ENCODE measurements at regions not wholly inside any gene's neighbourhood (a gene's known extent, or its start where the extent isn't known, plus 50 kb on each side); places are given as distances from the start of the nearest gene placed in this dataset.

- Histone ChIP-seq H3K4me3 (ENCODE audit: low read depth, low read length) (no peak overlapping the region), H3K36me3 (no peaks in the 10 kb centered on the region), H3K9me3 (ENCODE audit: severe bottlenecking) (no peaks in the 10 kb centered on the region), H3K27ac (no peak overlapping the region), H3K27me3 (ENCODE audit: insufficient read depth, low read depth, severe bottlenecking) (peaks cover 81% of the 10 kb centered on the region)
- no peak for DNase-seq
- TF ChIP-seq CTCF (IDR thresholded peaks at IDR 0.05; ENCODE audit: low read depth, low read length): no peak
Measured at GRCh38 chr14:98227727-98228111, 1044.3 kb downstream of the BCL11B start.

DNA sequence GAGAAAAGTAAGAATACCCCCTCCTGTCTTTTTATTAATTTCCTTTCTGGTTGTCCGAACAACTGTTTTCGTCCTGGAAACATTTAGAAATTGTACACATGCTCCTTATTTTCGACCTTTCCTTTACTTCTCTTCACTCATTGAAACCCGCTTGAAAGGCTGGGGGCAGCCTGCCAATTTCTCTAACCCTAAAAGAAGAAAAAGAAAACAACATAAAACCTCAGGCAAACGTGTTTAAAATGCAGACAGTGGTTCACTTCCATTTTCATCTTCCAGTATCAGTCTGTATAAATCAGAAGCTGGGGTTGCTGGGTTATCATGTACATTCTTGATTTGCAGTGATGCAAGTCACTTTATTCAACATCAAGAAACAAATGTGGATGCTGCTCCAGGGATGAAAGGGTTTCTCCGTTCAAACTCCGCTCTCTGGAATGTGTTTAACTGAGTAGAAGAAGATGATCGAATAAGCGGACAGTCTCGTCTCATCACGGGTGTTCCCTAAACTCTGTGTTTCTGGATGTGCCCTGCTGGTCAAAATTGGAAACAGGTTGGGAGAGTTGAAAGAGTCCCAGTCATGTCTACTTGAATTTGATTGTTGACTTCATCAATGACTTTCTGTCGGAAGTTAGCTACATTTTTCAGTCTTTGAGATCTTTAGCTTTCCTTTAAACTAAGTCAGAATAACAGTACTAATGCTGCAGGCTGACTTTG, 1042.2 kb downstream of the BCL11B start:
- Histone ChIP-seq H3K27me3 (ENCODE audit: insufficient read depth, low read depth, severe bottlenecking) (peaks cover 88% of the 10 kb centered on the region), H3K27ac (no peak overlapping the region), H3K36me3 (no peaks in the 10 kb centered on the region), H3K9me3 (ENCODE audit: severe bottlenecking) (no peaks in the 10 kb centered on the region), H3K4me3 (ENCODE audit: low read depth, low read length) (no peak overlapping the region)
- TF ChIP-seq CTCF (IDR thresholded peaks at IDR 0.05; ENCODE audit: low read depth, low read length): no peak
- no peak for DNase-seq

DNA sequence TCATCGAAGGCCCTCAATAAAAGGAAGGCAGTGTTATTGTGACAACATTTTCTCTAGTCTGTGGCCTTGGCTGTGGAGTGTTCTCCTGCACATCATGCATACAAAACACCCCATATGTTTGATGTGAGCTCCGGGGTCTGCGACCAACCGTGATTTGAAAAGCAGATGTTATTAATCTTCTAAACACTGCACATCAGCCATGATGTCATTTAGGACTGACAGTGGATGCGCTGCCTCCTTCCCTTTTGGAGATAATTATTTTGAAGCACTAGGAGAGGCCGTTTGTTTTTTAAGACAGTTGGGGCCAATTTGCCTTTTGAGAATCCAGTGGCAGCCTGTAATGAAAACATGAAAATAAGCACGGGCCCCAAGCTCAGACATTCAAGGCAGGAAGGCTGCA, 1041.6 kb downstream of the BCL11B start:
- H3K27ac ChIP-seq: no peak overlapping the region
- no peaks in the 10 kb centered on the region for H3K36me3 ChIP-seq
- H3K9me3 ChIP-seq (ENCODE audit: severe bottlenecking): no peaks in the 10 kb centered on the region
- H3K27me3 ChIP-seq (ENCODE audit: insufficient read depth, low read depth, severe bottlenecking): peaks cover 89% of the 10 kb centered on the region
- H3K4me3 ChIP-seq (ENCODE audit: low read depth, low read length): no peak overlapping the region
- no peak for TF ChIP-seq CTCF (IDR thresholded peaks at IDR 0.05; ENCODE audit: low read depth, low read length)
- no peak for DNase-seq

DNA sequence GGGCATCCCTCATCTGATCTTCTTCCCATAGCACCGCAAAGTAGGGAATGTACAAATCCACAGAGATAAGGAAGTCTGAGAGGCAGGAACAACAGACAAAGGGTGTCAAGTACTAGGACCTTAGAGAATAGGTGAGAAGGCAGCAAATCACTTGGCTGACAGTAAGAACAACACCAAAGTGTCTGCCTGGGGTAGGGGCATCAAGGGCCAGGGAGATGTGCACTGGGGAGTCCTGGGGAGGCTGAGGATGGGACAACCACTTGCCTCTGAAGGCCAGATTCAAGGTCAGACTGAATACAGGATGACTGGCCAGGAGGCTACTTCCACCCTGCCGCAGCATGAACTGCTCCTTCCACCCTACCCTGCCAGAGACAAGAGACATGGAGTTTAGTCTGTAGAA, 1040.8 kb downstream of the BCL11B start:
- no peak for DNase-seq
- Histone ChIP-seq H3K27me3 (ENCODE audit: insufficient read depth, low read depth, severe bottlenecking) (peaks cover 89% of the 10 kb centered on the region), H3K36me3 (no peaks in the 10 kb centered on the region), H3K9me3 (ENCODE audit: severe bottlenecking) (no peaks in the 10 kb centered on the region), H3K4me3 (ENCODE audit: low read depth, low read length) (no peak overlapping the region), H3K27ac (no peak overlapping the region)
- TF ChIP-seq CTCF (IDR thresholded peaks at IDR 0.05; ENCODE audit: low read depth, low read length): no peak

GRCh38 chr14:98233656-98234055, 1038.3 kb downstream of the BCL11B start:
- H3K27me3 ChIP-seq (ENCODE audit: insufficient read depth, low read depth, severe bottlenecking): peaks cover 89% of the 10 kb centered on the region
- H3K4me3 ChIP-seq (ENCODE audit: low read depth, low read length): no peak overlapping the region
- DNase-seq: no peak
- H3K36me3 ChIP-seq: no peaks in the 10 kb centered on the region
- no peak for TF ChIP-seq CTCF (IDR thresholded peaks at IDR 0.05; ENCODE audit: low read depth, low read length)
- H3K27ac ChIP-seq: no peak overlapping the region
- H3K9me3 ChIP-seq (ENCODE audit: severe bottlenecking): no peaks in the 10 kb centered on the region

DNA sequence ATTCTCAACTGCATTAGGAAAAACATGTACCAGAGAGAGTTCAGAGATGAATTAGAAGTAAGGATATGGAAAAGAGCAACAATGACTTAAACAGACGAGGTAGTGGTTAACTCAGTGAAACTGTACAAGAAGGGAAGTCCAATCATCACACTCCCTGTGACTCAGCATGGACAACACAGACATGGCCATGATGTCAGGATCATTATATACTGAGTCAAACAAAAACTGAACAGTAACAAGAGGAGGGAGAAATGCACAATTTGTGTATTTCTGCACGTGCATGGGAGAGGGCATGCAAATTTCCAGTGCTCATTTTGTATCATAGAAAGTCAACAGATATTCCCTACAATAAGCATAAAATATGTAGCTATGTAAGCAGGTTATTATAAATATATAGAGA, 1037.8 kb downstream of the BCL11B start:
- DNase-seq: no peak
- Histone ChIP-seq H3K27ac (no peak overlapping the region), H3K36me3 (no peaks in the 10 kb centered on the region), H3K9me3 (ENCODE audit: severe bottlenecking) (no peaks in the 10 kb centered on the region), H3K4me3 (ENCODE audit: low read depth, low read length) (no peak overlapping the region), H3K27me3 (ENCODE audit: insufficient read depth, low read depth, severe bottlenecking) (peaks cover 90% of the 10 kb centered on the region)
- TF ChIP-seq CTCF (IDR thresholded peaks at IDR 0.05; ENCODE audit: low read depth, low read length): no peak
